Kidney capillary endothelial cell (primary cell): ENCODE measurements at regions not wholly inside any gene's neighbourhood (a gene's known extent, or its start where the extent isn't known, plus 50 kb on each side); places are given as distances from the start of the nearest gene placed in this dataset.
A peak's percentile ranks its signal among the peaks of the same experiment; 100 is the strongest.

ENCODE experiments used
- DNase-seq: peaks from one replicate; pipeline ENCODE4 v3.0.0-alpha.2; 2018; ENCODE audit warnings: low spot score

DNA sequence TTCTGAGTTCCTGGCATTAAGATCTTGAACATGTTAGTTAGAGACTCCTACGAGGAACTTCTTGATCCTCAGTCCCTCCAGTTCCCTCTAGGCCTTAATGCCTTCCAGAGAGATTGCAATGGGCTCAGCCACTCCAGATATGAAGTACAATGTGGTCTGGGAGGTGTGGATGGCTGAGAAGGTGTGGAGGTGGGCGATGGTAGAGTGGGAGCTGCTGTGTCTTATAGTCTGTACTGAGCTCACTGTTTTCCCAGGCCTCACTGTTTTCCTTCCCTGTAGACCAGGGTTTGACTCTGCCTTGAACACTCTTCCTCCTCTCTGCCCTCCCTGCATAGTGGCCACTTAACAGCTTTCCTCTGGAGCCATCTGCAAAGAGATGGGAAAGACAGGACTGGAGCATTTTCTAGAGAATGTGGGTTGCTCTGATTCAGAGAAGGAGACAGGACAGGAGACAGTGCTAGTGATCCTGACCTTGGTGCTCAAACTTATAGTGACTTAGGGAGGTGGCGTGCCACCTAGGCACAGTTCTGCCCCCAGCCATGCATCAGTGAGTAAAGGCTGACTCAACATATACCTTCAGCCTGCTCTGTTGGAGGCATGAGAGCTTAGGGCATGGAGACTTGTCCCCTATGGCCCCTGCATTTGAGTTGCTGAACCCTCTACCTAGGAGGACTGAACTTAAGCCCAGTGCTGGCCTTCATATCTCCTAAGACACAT lies 129.7 kb downstream of the TDRD15 start:
- no peak for DNase-seq

- DNase-seq: no peak
Measured at GRCh38 chr2:21254170-21254965, 130.6 kb downstream of the TDRD15 start.

DNA sequence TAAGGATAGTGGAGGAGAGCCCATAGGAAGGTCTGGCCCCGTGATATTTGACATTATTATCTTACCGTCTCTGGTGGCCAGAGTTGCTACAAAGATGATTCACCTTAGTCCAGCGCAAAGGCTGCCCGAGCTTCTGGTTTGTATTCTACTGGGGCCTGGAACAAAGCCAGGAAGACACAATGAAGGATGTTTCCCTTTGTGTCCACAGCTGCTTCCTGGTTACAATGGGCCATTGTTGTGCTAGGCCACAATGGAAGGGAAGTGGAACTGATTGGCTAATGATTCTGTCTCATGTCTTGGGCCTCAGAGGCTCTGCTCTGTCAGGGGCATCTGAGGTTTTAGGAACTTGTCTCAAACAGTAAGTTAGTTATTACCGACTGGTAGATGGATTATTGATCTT lies 132.2 kb downstream of the TDRD15 start:
- DNase-seq: peak; percentile 97

- DNase-seq: peak; percentile 15
Measured at GRCh38 chr2:21257621-21258020, 133.9 kb downstream of the TDRD15 start.

DNA sequence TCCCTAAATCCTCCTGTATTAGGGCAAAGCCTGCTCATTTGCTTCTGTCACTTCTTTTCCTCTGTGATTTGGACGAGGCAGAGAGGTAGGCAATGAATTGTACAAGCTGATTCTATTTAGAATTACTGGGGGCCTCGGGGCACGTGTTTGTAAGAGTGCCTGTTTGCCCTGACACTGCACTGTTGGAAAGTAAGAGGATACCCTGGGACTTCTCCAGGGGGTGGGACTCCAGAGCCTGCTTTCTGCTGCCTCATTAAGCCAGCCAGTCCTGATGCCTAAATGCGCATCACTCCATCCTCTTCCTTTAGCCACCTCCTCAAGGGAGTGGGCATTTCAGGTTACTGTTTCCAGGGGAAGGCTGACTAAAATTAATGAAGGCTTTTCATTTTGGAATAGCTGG lies 134.3 kb downstream of the TDRD15 start:
- DNase-seq: no peak

DNA sequence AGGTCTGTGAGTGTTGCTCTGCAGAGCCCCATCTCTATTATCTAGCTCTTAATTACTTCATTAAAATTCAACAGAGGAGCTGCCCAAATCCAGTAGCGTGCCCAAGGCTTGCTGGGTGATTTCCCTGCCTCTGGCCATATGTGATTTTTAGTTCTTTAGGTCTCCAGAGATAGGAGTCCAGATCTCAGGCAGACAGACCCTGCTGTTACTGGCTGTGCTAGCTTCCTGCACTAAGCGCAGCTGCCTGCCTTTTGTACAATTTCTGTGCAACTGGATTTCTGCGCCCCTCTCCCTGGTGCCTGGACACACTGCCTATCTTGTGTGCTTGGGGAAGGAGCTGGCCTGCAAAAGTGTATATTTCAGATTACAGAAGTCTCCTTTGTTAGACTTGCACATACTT lies 136.5 kb downstream of the TDRD15 start:
- DNase-seq: no peak

GRCh38 chr2:21261591-21261990 lies 137.8 kb downstream of the TDRD15 start:
- no peak for DNase-seq

DNA sequence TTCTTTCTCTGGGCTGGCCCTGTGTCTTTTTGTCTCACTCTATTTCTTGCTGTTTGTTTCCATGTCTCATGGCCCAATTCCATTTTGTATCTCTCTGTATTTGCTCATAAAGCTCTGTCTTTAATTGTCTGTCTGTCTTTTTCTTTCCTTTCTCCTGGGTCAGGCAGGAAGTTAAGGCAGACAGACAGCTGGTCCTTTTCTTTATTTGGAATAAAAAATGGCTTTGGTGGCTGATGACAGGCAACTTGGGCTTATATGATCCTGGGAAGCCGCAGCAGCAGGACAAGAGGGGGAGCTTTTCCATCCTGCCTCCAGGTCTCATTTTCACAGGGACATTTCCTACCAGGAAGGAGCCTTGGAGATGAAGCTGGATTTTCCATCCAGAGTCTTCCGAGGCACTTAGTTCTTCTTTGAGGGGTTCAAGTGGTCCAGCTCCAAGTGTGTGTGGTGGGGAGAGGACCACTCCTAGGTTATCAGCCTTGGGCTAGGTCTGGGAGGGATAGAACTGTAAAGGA lies 138.7 kb downstream of the TDRD15 start:
- no peak for DNase-seq

GRCh38 chr2:21263622-21264021 lies 139.9 kb downstream of the TDRD15 start:
- DNase-seq: no peak

DNA sequence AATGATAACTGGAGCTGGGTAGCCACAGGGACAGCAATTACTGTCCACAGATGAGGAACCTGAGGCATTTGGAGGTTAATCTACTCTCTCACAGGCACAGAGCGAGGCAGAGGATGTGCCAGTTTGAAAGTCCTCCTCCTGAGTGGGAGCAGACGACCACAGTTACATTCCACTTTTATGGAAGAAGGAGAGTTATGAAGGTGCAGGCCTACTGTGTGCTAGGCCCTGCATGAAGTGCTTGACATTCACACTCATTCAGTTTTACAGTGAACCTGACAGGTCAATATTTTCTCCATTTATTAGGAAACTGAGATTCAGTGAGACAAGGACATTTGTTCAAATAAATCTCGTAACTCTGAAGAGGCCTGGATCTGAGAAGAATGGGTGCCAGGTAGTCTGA lies 142.0 kb downstream of the TDRD15 start:
- DNase-seq: no peak

DNA sequence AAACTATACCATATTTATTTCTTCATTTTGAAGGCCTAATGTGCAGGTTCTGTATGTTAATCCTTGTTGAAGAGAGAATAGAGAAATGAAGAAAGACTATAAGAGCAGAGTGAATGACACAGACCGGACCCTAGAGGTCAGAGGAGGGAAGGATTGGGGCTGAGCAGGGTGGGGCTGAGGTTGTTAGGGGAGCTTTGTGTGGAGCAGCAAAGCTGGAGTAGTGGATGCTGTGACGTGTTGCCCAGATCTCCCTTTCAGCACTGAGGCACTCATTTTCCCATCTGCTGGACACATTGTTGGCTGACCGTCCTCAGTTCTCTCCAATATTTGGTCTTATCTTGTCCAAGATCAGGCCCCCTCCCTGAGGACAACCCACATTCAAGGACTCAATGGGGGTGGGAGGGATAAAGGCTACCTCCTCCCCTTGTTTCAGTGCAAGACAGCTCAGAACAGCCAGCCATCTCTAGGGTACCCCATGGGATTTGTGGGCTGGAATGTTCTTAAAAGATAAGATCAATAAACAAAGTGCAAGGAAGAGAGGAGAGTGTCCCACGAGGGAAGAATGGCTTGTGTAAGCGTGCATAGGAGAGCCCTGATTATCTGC lies 143.6 kb downstream of the TDRD15 start:
- DNase-seq: no peak

GRCh38 chr2:21268197-21268877 lies 144.6 kb downstream of the TDRD15 start:
- DNase-seq: no peak

DNA sequence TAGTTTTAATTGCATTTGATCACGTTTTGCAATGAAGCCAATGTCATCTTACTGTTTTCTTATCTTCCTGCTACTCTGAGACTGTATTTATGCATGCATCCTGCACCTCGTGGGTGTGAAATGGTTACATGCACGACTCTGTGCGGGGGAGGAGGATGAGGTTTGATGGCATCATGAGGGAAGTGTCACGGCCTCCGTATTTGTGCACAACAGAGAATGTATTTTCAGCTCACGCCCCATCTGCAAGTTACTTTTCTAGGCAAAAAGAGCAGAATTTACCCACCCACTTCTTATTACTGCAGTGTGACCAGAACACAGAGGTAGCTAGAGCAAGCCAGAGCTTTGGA lies 145.1 kb downstream of the TDRD15 start:
- DNase-seq: no peak

DNA sequence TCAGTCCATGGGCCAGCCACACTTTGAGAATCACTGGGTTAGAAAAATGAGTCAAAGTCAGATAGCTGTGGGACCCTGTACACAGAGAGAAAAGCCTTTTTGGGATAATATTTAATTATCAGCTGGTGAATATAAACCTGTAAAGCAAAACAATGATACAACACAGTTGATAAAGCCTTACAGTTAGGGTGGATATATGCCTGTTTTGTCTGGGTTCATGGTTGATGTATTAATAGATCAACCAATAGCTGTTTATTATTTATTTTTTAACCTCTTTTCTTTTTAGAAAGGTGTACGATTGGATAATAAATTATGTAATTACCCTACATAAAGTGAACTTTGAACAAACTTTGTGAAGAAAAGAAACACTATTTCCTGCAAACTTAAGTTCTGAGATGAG lies 145.6 kb downstream of the TDRD15 start:
- DNase-seq: no peak

GRCh38 chr2:21270083-21270491 lies 146.3 kb downstream of the TDRD15 start:
- DNase-seq: no peak

DNA sequence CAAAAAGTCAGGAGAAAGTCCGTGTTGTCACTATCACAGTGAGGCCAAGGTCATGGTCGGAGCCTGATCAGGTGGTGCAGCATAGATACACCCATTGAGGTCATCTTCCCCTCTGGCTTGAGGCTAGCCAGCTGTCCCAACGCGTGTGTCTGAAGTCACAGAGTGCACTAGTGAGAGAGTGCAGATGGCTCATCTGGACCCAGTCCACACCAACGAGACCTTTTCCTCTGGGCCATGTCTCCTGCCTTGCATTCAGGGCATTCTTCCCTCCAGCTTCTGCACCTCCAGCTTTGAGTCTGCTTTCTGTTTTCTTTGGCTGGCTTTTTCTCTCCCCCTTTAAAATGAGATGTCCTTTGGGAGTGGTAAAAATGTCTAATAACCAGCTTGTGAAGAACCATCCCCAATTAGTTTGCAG lies 146.9 kb downstream of the TDRD15 start:
- no peak for DNase-seq

- DNase-seq: no peak
Measured at GRCh38 chr2:21276163-21276562, 152.4 kb downstream of the TDRD15 start.

- DNase-seq: no peak
Measured at GRCh38 chr2:21277068-21278056, 153.6 kb downstream of the TDRD15 start.

DNA sequence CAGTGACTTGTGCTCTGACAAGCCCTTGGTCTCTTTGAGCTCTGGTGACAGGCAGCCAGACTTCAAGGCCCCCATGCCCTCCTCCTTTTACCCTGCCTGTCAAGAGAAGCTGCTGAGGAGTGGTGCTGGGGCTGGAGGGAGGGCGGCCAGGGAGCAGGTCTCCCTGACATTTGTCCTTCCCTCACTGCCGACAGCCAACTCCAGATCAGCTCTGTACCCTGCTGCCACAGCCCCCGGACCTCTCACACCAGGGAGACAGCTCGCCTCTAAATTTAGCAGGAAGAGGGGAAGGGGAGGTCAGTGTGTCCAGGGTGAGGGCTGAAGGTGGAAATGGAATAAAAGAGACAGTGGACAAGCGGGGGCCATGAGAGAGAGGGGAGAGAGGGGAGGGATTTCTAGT lies 155.8 kb downstream of the TDRD15 start:
- no peak for DNase-seq

GRCh38 chr2:21280793-21281192 lies 157.0 kb downstream of the TDRD15 start:
- DNase-seq: no peak

DNA sequence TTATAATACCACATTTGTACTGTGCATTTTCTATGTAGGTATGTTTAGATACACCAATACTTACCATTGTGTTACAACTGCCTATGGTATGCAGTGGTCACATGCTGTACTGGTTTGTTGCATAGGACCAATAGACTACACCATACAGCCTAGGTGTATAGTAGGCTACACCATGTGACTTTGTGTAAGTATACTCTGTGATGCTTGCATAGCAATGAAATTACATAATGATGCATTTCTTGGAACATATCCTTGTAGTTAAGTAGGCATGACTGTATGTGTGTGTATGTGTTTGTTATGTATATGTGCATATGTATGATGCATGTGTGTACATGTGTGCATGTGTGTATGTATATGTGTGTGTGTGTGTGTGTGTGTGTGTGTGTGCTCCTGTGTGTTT lies 157.6 kb downstream of the TDRD15 start:
- no peak for DNase-seq
